ENCODE measurements at regions not wholly inside any gene's neighbourhood (a gene's known extent, or its start where the extent isn't known, plus 50 kb on each side); places are given as distances from the start of the nearest gene placed in this dataset.
"Not testable (repeated sequence)": the region's sequence is repeated elsewhere in the genome, so short reads cannot be mapped to it uniquely, and the experiment has no call there.

- no peak overlapping the region for H3K27ac Mint-ChIP-seq
- H3K9me3 Mint-ChIP-seq, result no peaks in the 10 kb centered on the region
- H3K36me3 Mint-ChIP-seq (ENCODE audit: low read depth), result no peaks in the 10 kb centered on the region
- no peak for DNase-seq
- H3K27me3 Mint-ChIP-seq, result no peaks in the 10 kb centered on the region
- no peaks in the 10 kb centered on the region for H3K4me1 Mint-ChIP-seq
- intact Hi-C loops (cut with micrococcal nuclease), result no loop called here
- no peak overlapping the region for H3K4me3 Mint-ChIP-seq
Measured at GRCh38 chr7:81197266-81197665, 278.4 kb upstream of the SEMA3C start.

GRCh38 chr7:81195033-81195432, 276.2 kb upstream of the SEMA3C start:
- H3K27ac Mint-ChIP-seq, result no peak overlapping the region
- H3K4me3 Mint-ChIP-seq, result no peak overlapping the region
- intact Hi-C loops (cut with micrococcal nuclease), result no loop called here
- H3K9me3 Mint-ChIP-seq, result no peaks in the 10 kb centered on the region
- no peaks in the 10 kb centered on the region for H3K36me3 Mint-ChIP-seq (ENCODE audit: low read depth)
- H3K4me1 Mint-ChIP-seq, result no peaks in the 10 kb centered on the region
- no peaks in the 10 kb centered on the region for H3K27me3 Mint-ChIP-seq
- DNase-seq, result no peak

- H3K9me3 Mint-ChIP-seq, result no peaks in the 10 kb centered on the region
- intact Hi-C loops (cut with micrococcal nuclease), result no loop called here
- H3K27ac Mint-ChIP-seq, result no peak overlapping the region
- no peaks in the 10 kb centered on the region for H3K36me3 Mint-ChIP-seq (ENCODE audit: low read depth)
- no peaks in the 10 kb centered on the region for H3K4me1 Mint-ChIP-seq
- DNase-seq, result no peak
- no peaks in the 10 kb centered on the region for H3K27me3 Mint-ChIP-seq
- no peak overlapping the region for H3K4me3 Mint-ChIP-seq
Measured at GRCh38 chr7:81190997-81191768, 272.3 kb upstream of the SEMA3C start.

- Mint-ChIP-seq H3K27me3 (no peaks in the 10 kb centered on the region), H3K4me3 (no peak overlapping the region), H3K27ac (no peak overlapping the region), H3K36me3 (ENCODE audit: low read depth) (no peaks in the 10 kb centered on the region), H3K4me1 (no peaks in the 10 kb centered on the region), H3K9me3 (no peaks in the 10 kb centered on the region)
- no peak for DNase-seq
- intact Hi-C loops (cut with micrococcal nuclease), result no loop called here
Measured at GRCh38 chr7:81187753-81188152, 268.9 kb upstream of the SEMA3C start.

GRCh38 chr7:81186691-81187090, 267.8 kb upstream of the SEMA3C start:
- H3K4me3 Mint-ChIP-seq, result no peak overlapping the region
- no peaks in the 10 kb centered on the region for H3K36me3 Mint-ChIP-seq (ENCODE audit: low read depth)
- DNase-seq, result no peak
- H3K9me3 Mint-ChIP-seq, result no peaks in the 10 kb centered on the region
- H3K4me1 Mint-ChIP-seq, result no peaks in the 10 kb centered on the region
- no peaks in the 10 kb centered on the region for H3K27me3 Mint-ChIP-seq
- no peak overlapping the region for H3K27ac Mint-ChIP-seq
- intact Hi-C loops (cut with micrococcal nuclease), result no loop called here

GRCh38 chr7:81185072-81185471, 266.2 kb upstream of the SEMA3C start:
- Mint-ChIP-seq H3K4me3 (no peak overlapping the region), H3K4me1 (no peaks in the 10 kb centered on the region), H3K36me3 (ENCODE audit: low read depth) (no peaks in the 10 kb centered on the region), H3K27me3 (no peaks in the 10 kb centered on the region), H3K27ac (no peak overlapping the region), H3K9me3 (peaks cover under 1% of the 10 kb centered on the region)
- no peak for DNase-seq
- intact Hi-C loops (cut with micrococcal nuclease), result no loop called here

GRCh38 chr7:81183326-81183725, 264.5 kb upstream of the SEMA3C start:
- H3K4me3 Mint-ChIP-seq, result no peak overlapping the region
- no peaks in the 10 kb centered on the region for H3K27me3 Mint-ChIP-seq
- intact Hi-C loops (cut with micrococcal nuclease), result no loop called here
- no peak for DNase-seq
- H3K4me1 Mint-ChIP-seq, result no peaks in the 10 kb centered on the region
- H3K27ac Mint-ChIP-seq, result no peak overlapping the region
- H3K36me3 Mint-ChIP-seq (ENCODE audit: low read depth), result no peaks in the 10 kb centered on the region
- peaks cover 5% of the 10 kb centered on the region for H3K9me3 Mint-ChIP-seq

GRCh38 chr7:81182056-81182455, 263.2 kb upstream of the SEMA3C start:
- H3K27me3 Mint-ChIP-seq; DNase-seq; intact Hi-C loops (cut with micrococcal nuclease); H3K27ac Mint-ChIP-seq; H3K4me3 Mint-ChIP-seq; H3K4me1 Mint-ChIP-seq; H3K9me3 Mint-ChIP-seq; H3K36me3 Mint-ChIP-seq (ENCODE audit: low read depth): not testable (repeated sequence)

GRCh38 chr7:81181066-81181465, 262.2 kb upstream of the SEMA3C start:
- no peak overlapping the region for H3K27ac Mint-ChIP-seq
- H3K36me3 Mint-ChIP-seq (ENCODE audit: low read depth), result no peaks in the 10 kb centered on the region
- peaks cover 8% of the 10 kb centered on the region for H3K9me3 Mint-ChIP-seq
- no peak for DNase-seq
- no peaks in the 10 kb centered on the region for H3K27me3 Mint-ChIP-seq
- H3K4me1 Mint-ChIP-seq, result no peaks in the 10 kb centered on the region
- intact Hi-C loops (cut with micrococcal nuclease), result no loop called here
- H3K4me3 Mint-ChIP-seq, result no peak overlapping the region

- intact Hi-C loops (cut with micrococcal nuclease), result no loop called here
- no peaks in the 10 kb centered on the region for H3K36me3 Mint-ChIP-seq (ENCODE audit: low read depth)
- DNase-seq, result no peak
- no peaks in the 10 kb centered on the region for H3K27me3 Mint-ChIP-seq
- H3K9me3 Mint-ChIP-seq, result peaks cover 8% of the 10 kb centered on the region
- no peak overlapping the region for H3K4me3 Mint-ChIP-seq
- no peak overlapping the region for H3K27ac Mint-ChIP-seq
- H3K4me1 Mint-ChIP-seq, result no peaks in the 10 kb centered on the region
Measured at GRCh38 chr7:81180573-81180972, 261.7 kb upstream of the SEMA3C start.

- Mint-ChIP-seq H3K4me1 (no peaks in the 10 kb centered on the region), H3K4me3 (no peak overlapping the region), H3K9me3 (peaks cover 8% of the 10 kb centered on the region), H3K27ac (no peak overlapping the region), H3K27me3 (no peaks in the 10 kb centered on the region), H3K36me3 (ENCODE audit: low read depth) (no peaks in the 10 kb centered on the region)
- no peak for DNase-seq
- intact Hi-C loops (cut with micrococcal nuclease), result no loop called here
Measured at GRCh38 chr7:81175275-81175940, 256.6 kb upstream of the SEMA3C start.

- Mint-ChIP-seq H3K4me1 (no peaks in the 10 kb centered on the region), H3K4me3 (no peak overlapping the region), H3K36me3 (ENCODE audit: low read depth) (no peaks in the 10 kb centered on the region), H3K9me3 (peaks cover 3% of the 10 kb centered on the region), H3K27me3 (no peaks in the 10 kb centered on the region), H3K27ac (no peak overlapping the region)
- no peak for DNase-seq
- intact Hi-C loops (cut with micrococcal nuclease), result no loop called here
Measured at GRCh38 chr7:81173766-81174281, 255.0 kb upstream of the SEMA3C start.

GRCh38 chr7:81170291-81170690, 251.4 kb upstream of the SEMA3C start:
- no peaks in the 10 kb centered on the region for H3K27me3 Mint-ChIP-seq
- intact Hi-C loops (cut with micrococcal nuclease), result no loop called here
- no peak for DNase-seq

GRCh38 chr7:81167934-81168333, 249.1 kb upstream of the SEMA3C start:
- intact Hi-C loops (cut with micrococcal nuclease), result no loop called here
- no peak for DNase-seq
- no peaks in the 10 kb centered on the region for H3K36me3 Mint-ChIP-seq (ENCODE audit: low read depth)
- H3K27me3 Mint-ChIP-seq, result no peaks in the 10 kb centered on the region
- H3K9me3 Mint-ChIP-seq, result peaks cover 4% of the 10 kb centered on the region
- no peak overlapping the region for H3K4me3 Mint-ChIP-seq
- no peaks in the 10 kb centered on the region for H3K4me1 Mint-ChIP-seq
- H3K27ac Mint-ChIP-seq, result no peak overlapping the region

More at GRCh38 chr7:81170291-81170690, 251.4 kb upstream of the SEMA3C start:
- Mint-ChIP-seq H3K36me3 (ENCODE audit: low read depth) (no peaks in the 10 kb centered on the region), H3K4me3 (no peak overlapping the region), H3K27ac (no peak overlapping the region), H3K9me3 (peaks cover under 1% of the 10 kb centered on the region), H3K4me1 (no peaks in the 10 kb centered on the region)
